Keratinocyte (primary cell): ENCODE measurements at regions not wholly inside any gene's neighbourhood (a gene's known extent, or its start where the extent isn't known, plus 50 kb on each side); places are given as distances from the start of the nearest gene placed in this dataset.

Experiments
- DNase-seq: peaks from one replicate; pipeline ENCODE4 v3.0.0-alpha.2; 2011; ENCODE audit warnings: low read depth, missing footprints, low spot score
- FAIRE-seq: peaks from 2 replicates; lab custom pipeline; 2011; peaks lifted over from hg19 to GRCh38; lab: Jason Lieb, UNC
- H2AFZ ChIP-seq: 2 replicates; pipeline ENCODE4 v1.6.0; 2012; ENCODE audit warnings: low read length, control low read depth, inconsistent platforms; ENCODE audit not compliant: control insufficient read depth
- H3K27ac ChIP-seq: 2 replicates; pipeline ENCODE4 v1.5.1; 2011; ENCODE audit warnings: low read length; ENCODE audit not compliant: control insufficient read depth, insufficient read depth
- H3K27me3 ChIP-seq: 3 replicates; pipeline ENCODE4 v1.6.0; 2011; ENCODE audit warnings: low read length; ENCODE audit not compliant: control insufficient read depth, insufficient read depth; ENCODE audit errors: extremely low read depth
- H3K36me3 ChIP-seq, 2 experiments: 2 replicates in 1 of 2; 3 replicates in 1 of 2; pipeline ENCODE4 v1.5.1; 2011; ENCODE audit warnings: low read length in 2 of 2, mild to moderate bottlenecking in 1 of 2; ENCODE audit not compliant: control insufficient read depth in 2 of 2, insufficient read depth in 2 of 2; ENCODE audit errors: extremely low read depth in 1 of 2
- H3K4me1 ChIP-seq: 3 replicates; pipeline ENCODE4 v1.5.1; 2011; ENCODE audit warnings: low read length; ENCODE audit not compliant: control insufficient read depth, insufficient read depth; ENCODE audit errors: extremely low read depth
- H3K4me2 ChIP-seq: 3 replicates; pipeline ENCODE4 v1.6.0; 2011; ENCODE audit warnings: low read depth, low read length; ENCODE audit not compliant: control insufficient read depth, insufficient read depth; ENCODE audit errors: extremely low read depth
- H3K4me3 ChIP-seq, 3 experiments: fragments of 200-600 bp in 1 of 3; sonication (generic) in 1 of 3; 2 replicates in 2 of 3; 3 replicates in 1 of 3; pipeline ENCODE4 v1.5.1; 2011 to 2016; ENCODE audit warnings: low read length in 3 of 3, mild to moderate bottlenecking in 3 of 3, control low read depth in 2 of 3, inconsistent platforms in 1 of 3, low read depth in 1 of 3, mixed read lengths in 1 of 3, mixed run types in 1 of 3, moderate library complexity in 1 of 3; ENCODE audit not compliant: control insufficient read depth in 2 of 3, insufficient read depth in 2 of 3; ENCODE audit errors: extremely low read depth in 1 of 3
- H3K79me2 ChIP-seq: 2 replicates; pipeline ENCODE4 v1.6.0; 2012; ENCODE audit warnings: low read length; ENCODE audit not compliant: control insufficient read depth, insufficient read depth
- H3K9ac ChIP-seq: 3 replicates; pipeline ENCODE4 v1.6.0; 2011; ENCODE audit warnings: low read length; ENCODE audit not compliant: control insufficient read depth, insufficient read depth; ENCODE audit errors: extremely low read depth
- H3K9me1 ChIP-seq: 3 replicates; pipeline ENCODE4 v1.6.0; 2011; ENCODE audit warnings: low read length; ENCODE audit not compliant: control insufficient read depth, insufficient read depth; ENCODE audit errors: extremely low read depth
- H3K9me3 ChIP-seq: 2 replicates; pipeline ENCODE4 v1.5.1; 2012; ENCODE audit warnings: low read depth, low read length; ENCODE audit not compliant: control insufficient read depth
- H4K20me1 ChIP-seq: 3 replicates; pipeline ENCODE4 v1.6.0; 2011; ENCODE audit warnings: low read length; ENCODE audit not compliant: control insufficient read depth, insufficient read depth; ENCODE audit errors: extremely low read depth
- EZH2 ChIP-seq: IDR thresholded peaks from one replicate; pipeline ENCODE4 v1.6.1; 2012; ENCODE audit warnings: inconsistent platforms, mild to moderate bottlenecking, low read length, moderate library complexity
- dilution Hi-C: fragments of 300-500 bp; cut with MboI; formaldehyde crosslinking; loops from one replicate; pipeline ENCODE4 v1.7.0; 2020; ENCODE audit warnings: low sequenced_read_pairs; ENCODE audit not compliant: extremely low pct_ligation_motif_present
- TF ChIP-seq, protein P1 (sequence below), 3 experiments: IDR thresholded peaks in 1 of 3; conservative IDR thresholded peaks in 1 of 3; optimal IDR thresholded peaks in 1 of 3; 2 replicates in 2 of 3; 3 replicates in 1 of 3; pipeline versions ENCODE3 to v1.5.1; 2011; ENCODE audit warnings: low read length in 3 of 3, mild to moderate bottlenecking in 3 of 3, moderate library complexity in 2 of 3, control low read depth in 1 of 3, inconsistent platforms in 1 of 3; ENCODE audit not compliant: insufficient read depth in 2 of 3; ENCODE audit errors: extremely low read depth in 1 of 3

- FAIRE-seq (no peak), DNase-seq (no peak)
- Histone ChIP-seq H3K4me1 (no peaks in the 10 kb centered on the region), H3K4me3 (no peak overlapping the region), H3K27me3 (no peaks in the 10 kb centered on the region), H3K27ac (no peak overlapping the region), H3K4me2 (no peak overlapping the region), H3K79me2 (no peaks in the 10 kb centered on the region), H3K9me3 (no peaks in the 10 kb centered on the region), H4K20me1 (no peaks in the 10 kb centered on the region), H3K36me3 (no peaks in the 10 kb centered on the region), H3K9me1 (no peaks in the 10 kb centered on the region), H3K9ac (no peak overlapping the region), H2AFZ (no peak overlapping the region)
- dilution Hi-C loops: no loop called here
- TF ChIP-seq, protein P1, sequence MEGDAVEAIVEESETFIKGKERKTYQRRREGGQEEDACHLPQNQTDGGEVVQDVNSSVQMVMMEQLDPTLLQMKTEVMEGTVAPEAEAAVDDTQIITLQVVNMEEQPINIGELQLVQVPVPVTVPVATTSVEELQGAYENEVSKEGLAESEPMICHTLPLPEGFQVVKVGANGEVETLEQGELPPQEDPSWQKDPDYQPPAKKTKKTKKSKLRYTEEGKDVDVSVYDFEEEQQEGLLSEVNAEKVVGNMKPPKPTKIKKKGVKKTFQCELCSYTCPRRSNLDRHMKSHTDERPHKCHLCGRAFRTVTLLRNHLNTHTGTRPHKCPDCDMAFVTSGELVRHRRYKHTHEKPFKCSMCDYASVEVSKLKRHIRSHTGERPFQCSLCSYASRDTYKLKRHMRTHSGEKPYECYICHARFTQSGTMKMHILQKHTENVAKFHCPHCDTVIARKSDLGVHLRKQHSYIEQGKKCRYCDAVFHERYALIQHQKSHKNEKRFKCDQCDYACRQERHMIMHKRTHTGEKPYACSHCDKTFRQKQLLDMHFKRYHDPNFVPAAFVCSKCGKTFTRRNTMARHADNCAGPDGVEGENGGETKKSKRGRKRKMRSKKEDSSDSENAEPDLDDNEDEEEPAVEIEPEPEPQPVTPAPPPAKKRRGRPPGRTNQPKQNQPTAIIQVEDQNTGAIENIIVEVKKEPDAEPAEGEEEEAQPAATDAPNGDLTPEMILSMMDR (optimal IDR thresholded peaks at IDR 0.05 in 1 of 3, IDR thresholded peaks at IDR 0.05 in 1 of 3, conservative IDR thresholded peaks at IDR 0.05 in 1 of 3; ENCODE audit: extremely low read depth in 1 of 3, insufficient read depth in 2 of 3, low read length in 3 of 3): no peak
- no peak for TF ChIP-seq EZH2
Measured at GRCh38 chr13:106736941-106737340, 169.0 kb upstream of the ARGLU1 start.

GRCh38 chr13:106734198-106734597 is 166.3 kb upstream of the ARGLU1 start:
- Histone ChIP-seq H3K36me3 (no peaks in the 10 kb centered on the region), H3K9me1 (no peaks in the 10 kb centered on the region), H3K27me3 (no peaks in the 10 kb centered on the region), H3K4me1 (no peaks in the 10 kb centered on the region), H3K4me2 (no peak overlapping the region), H3K27ac (no peak overlapping the region), H3K79me2 (no peaks in the 10 kb centered on the region), H3K4me3 (no peak overlapping the region), H2AFZ (no peak overlapping the region), H3K9ac (no peak overlapping the region), H3K9me3 (no peaks in the 10 kb centered on the region), H4K20me1 (no peaks in the 10 kb centered on the region)
- no peak for DNase-seq
- TF ChIP-seq, protein P1 (optimal IDR thresholded peaks at IDR 0.05 in 1 of 3, IDR thresholded peaks at IDR 0.05 in 1 of 3, conservative IDR thresholded peaks at IDR 0.05 in 1 of 3; ENCODE audit: extremely low read depth in 1 of 3, insufficient read depth in 2 of 3, low read length in 3 of 3): no peak
- TF ChIP-seq EZH2: no peak
- dilution Hi-C loops: no loop called here
- FAIRE-seq: no peak
